SK-N-SH (cell line): ENCODE measurements at regions not wholly inside any gene's neighbourhood (a gene's known extent, or its start where the extent isn't known, plus 50 kb on each side); places are given as distances from the start of the nearest gene placed in this dataset.

Source experiments
- CTCF ChIA-PET: fragments of 300-600, 350-600 bp; formaldehyde crosslinking; extraction: SDS; loops from one replicate; lab custom pipeline; 2021; lab: Yijun Ruan, JAX
- POLR2A ChIA-PET: fragments of 350-600 bp; sonication (Branson Sonifier 250); formaldehyde crosslinking; extraction: SDS; loops from one replicate; lab custom pipeline; 2020; ENCODE audit warnings: antibody characterized with exemption, inconsistent platforms; lab: Yijun Ruan, JAX
- DNase-seq: peaks from one replicate; pipeline ENCODE4 v3.0.0; 2012
- H2AFZ ChIP-seq: fragments of 200-600 bp; sonication (generic); 2 replicates; pipeline ENCODE4 v1.8.1; 2016; ENCODE audit warnings: antibody characterized with exemption, mild to moderate bottlenecking, low read depth
- H3F3A ChIP-seq: fragments of 200-600 bp; sonication (generic); replicated peaks from 2 replicates; pipeline ENCODE3; 2016; ENCODE audit warnings: antibody characterized with exemption, mild to moderate bottlenecking; ENCODE audit not compliant: insufficient read depth
- H3K27ac ChIP-seq, 2 experiments: fragments of 200-500 bp in 1 of 2; fragments of 200-600 bp in 1 of 2; sonication (Bioruptor generic) in 1 of 2; sonication (generic), shearing (Covaris generic) in 1 of 2; 2 replicates each; pipeline versions ENCODE4 v1.5.1 to v1.6.1; 2014 to 2016; ENCODE audit warnings: low read depth in 2 of 2, inconsistent platforms in 1 of 2, low read length in 1 of 2, mild to moderate bottlenecking in 1 of 2, mixed read lengths in 1 of 2
- H3K27me3 ChIP-seq: fragments of 200-600 bp; sonication (generic), shearing (Covaris generic); 2 replicates; pipeline ENCODE4 v1.6.1; 2016; ENCODE audit warnings: mixed run types; ENCODE audit not compliant: insufficient read depth
- H3K36me3 ChIP-seq, 2 experiments: fragments of 200-500 bp in 1 of 2; fragments of 200-600 bp in 1 of 2; sonication (Bioruptor generic) in 1 of 2; sonication (generic) in 1 of 2; replicated peaks in 1 of 2; 2 replicates each; pipeline versions ENCODE3 to v1.5.1; 2014 to 2016; ENCODE audit warnings: low read length in 1 of 2, mild to moderate bottlenecking in 1 of 2; ENCODE audit not compliant: insufficient read depth in 2 of 2, control insufficient read depth in 1 of 2
- H3K4me1 ChIP-seq, 2 experiments: fragments of 200-500 bp in 1 of 2; fragments of 200-600 bp in 1 of 2; sonication (Bioruptor generic) in 1 of 2; sonication (generic), shearing (Covaris generic) in 1 of 2; 2 replicates each; pipeline versions ENCODE4 v1.5.1 to v1.6.1; 2014 to 2016; ENCODE audit warnings: low read depth in 1 of 2, low read length in 1 of 2, mixed run types in 1 of 2; ENCODE audit not compliant: insufficient read depth in 2 of 2, control insufficient read depth in 1 of 2
- H3K4me2 ChIP-seq: fragments of 200-600 bp; sonication (generic), shearing (Covaris generic); 2 replicates; pipeline ENCODE4 v1.6.1; 2017; ENCODE audit warnings: mixed run types
- H3K4me3 ChIP-seq, 2 experiments: fragments of 200-500 bp in 1 of 2; fragments of 200-600 bp in 1 of 2; sonication (Bioruptor generic) in 1 of 2; sonication (generic), shearing (Covaris generic) in 1 of 2; 2 replicates each; pipeline versions ENCODE4 v1.5.1 to v1.8.1; 2014 to 2016; ENCODE audit warnings: low read depth in 2 of 2, inconsistent platforms in 1 of 2, low read length in 1 of 2, mild to moderate bottlenecking in 1 of 2, mixed read lengths in 1 of 2, moderate library complexity in 1 of 2
- H3K79me2 ChIP-seq: fragments of 200-600 bp; sonication (generic); 2 replicates; pipeline ENCODE4 v1.8.1; 2017; ENCODE audit warnings: mild to moderate bottlenecking; ENCODE audit not compliant: insufficient read depth
- H3K9ac ChIP-seq: fragments of 200-600 bp; sonication (generic); 2 replicates; pipeline ENCODE4 v1.6.1; 2017; ENCODE audit warnings: mixed run types
- H3K9me2 ChIP-seq: fragments of 200-600 bp; sonication (generic); 2 replicates; pipeline ENCODE4 v1.6.1; 2017; ENCODE audit warnings: mixed run types
- H3K9me3 ChIP-seq: fragments of 200-600 bp; sonication (generic); 2 replicates; pipeline ENCODE4 v1.6.1; 2017; ENCODE audit warnings: mixed run types, mild to moderate bottlenecking, moderate library complexity
- H4K20me1 ChIP-seq: fragments of 200-600 bp; sonication (generic); 2 replicates; pipeline ENCODE4 v1.6.1; 2017; ENCODE audit warnings: mild to moderate bottlenecking, mixed run types; ENCODE audit not compliant: insufficient read depth
- CHD2 ChIP-seq: fragments of 150-350 bp; IDR thresholded peaks from 2 replicates; pipeline ENCODE4 v1.6.1; 2018; ENCODE audit warnings: low read length; ENCODE audit not compliant: partially characterized antibody
- EP300 ChIP-seq, 2 experiments: IDR thresholded peaks; 2 replicates each; pipeline versions ENCODE4 v1.4.0 to v1.6.1; 2012; ENCODE audit warnings: borderline replicate concordance in 1 of 2, low read depth in 1 of 2, low read length in 1 of 2
- EZH2phosphoT487 ChIP-seq: fragments of 200-600 bp; sonication (generic); IDR thresholded peaks from 2 replicates; pipeline ENCODE4 v1.6.1; 2017; ENCODE audit warnings: low read depth, mixed run types, mild to moderate bottlenecking, antibody characterized with exemption, moderate library complexity, borderline replicate concordance
- FOXJ3 ChIP-seq: sonication (generic); formaldehyde crosslinking; IDR thresholded peaks from 2 replicates; pipeline ENCODE4 v1.5.1; 2020; ENCODE audit warnings: mild to moderate bottlenecking, missing genetic modification reagents
- FOXM1 ChIP-seq: IDR thresholded peaks from 2 replicates; pipeline ENCODE4 v1.4.0; 2012; ENCODE audit warnings: low read depth, mild to moderate bottlenecking
- GABPA ChIP-seq: IDR thresholded peaks from 2 replicates; pipeline ENCODE4 v1.4.0; 2012; ENCODE audit warnings: low read depth, mild to moderate bottlenecking
- GATA2 ChIP-seq: sonication (generic); formaldehyde crosslinking; IDR thresholded peaks from 2 replicates; pipeline ENCODE4 v1.5.0; 2020; ENCODE audit warnings: mild to moderate bottlenecking, missing genetic modification reagents
- JUND ChIP-seq: IDR thresholded peaks from 2 replicates; pipeline ENCODE4 v1.4.0; 2012
- MXI1 ChIP-seq: IDR thresholded peaks from 2 replicates; pipeline ENCODE4 v1.6.1; 2012; ENCODE audit warnings: mild to moderate bottlenecking, low read depth, low read length, improper control_type of control experiment
- POLR2AphosphoS5 ChIP-seq: IDR thresholded peaks from 2 replicates; pipeline ENCODE4 v1.6.1; 2012; ENCODE audit warnings: low read depth, low read length
- RFX5 ChIP-seq: IDR thresholded peaks from 2 replicates; pipeline ENCODE4 v1.6.1; 2012; ENCODE audit warnings: mild to moderate bottlenecking, improper control_type of control experiment, low read length
- RXRA ChIP-seq: IDR thresholded peaks from 2 replicates; pipeline ENCODE4 v1.4.0; 2012; ENCODE audit warnings: low read depth, mild to moderate bottlenecking, borderline replicate concordance
- SIN3A ChIP-seq: IDR thresholded peaks from 2 replicates; pipeline ENCODE4 v1.6.1; 2012; ENCODE audit warnings: low read depth, mild to moderate bottlenecking, low read length, moderate library complexity, borderline replicate concordance
- SMC3 ChIP-seq: IDR thresholded peaks from 2 replicates; pipeline ENCODE4 v1.6.1; 2012; ENCODE audit warnings: low read depth, low read length, improper control_type of control experiment
- TCF12 ChIP-seq: IDR thresholded peaks from 2 replicates; pipeline ENCODE4 v1.4.0; 2012
- TEAD4 ChIP-seq: IDR thresholded peaks from 2 replicates; pipeline ENCODE4 v1.4.0; 2012; ENCODE audit warnings: mild to moderate bottlenecking, borderline replicate concordance; ENCODE audit not compliant: insufficient read depth
- WGBS: methylation state at CpG from one replicate; pipeline ENCODE4 v1.1.6; 2017; ENCODE audit warnings: low lambda C conversion rate; 5-methylcytosine and 5-hydroxymethylcytosine counted together
- TF ChIP-seq, protein P1 (sequence below): IDR thresholded peaks from 2 replicates; pipeline ENCODE4 v1.6.1; 2012; ENCODE audit warnings: mild to moderate bottlenecking, low read depth, low read length, moderate library complexity
- TF ChIP-seq, protein P2 (sequence below): IDR thresholded peaks from 2 replicates; pipeline ENCODE4; 2012
- TF ChIP-seq, protein P3 (sequence below): fragments of 150-350 bp; IDR thresholded peaks from 2 replicates; pipeline ENCODE4 v1.6.1; 2017; ENCODE audit warnings: antibody characterized with exemption, low read length, low read depth, borderline replicate concordance

DNA sequence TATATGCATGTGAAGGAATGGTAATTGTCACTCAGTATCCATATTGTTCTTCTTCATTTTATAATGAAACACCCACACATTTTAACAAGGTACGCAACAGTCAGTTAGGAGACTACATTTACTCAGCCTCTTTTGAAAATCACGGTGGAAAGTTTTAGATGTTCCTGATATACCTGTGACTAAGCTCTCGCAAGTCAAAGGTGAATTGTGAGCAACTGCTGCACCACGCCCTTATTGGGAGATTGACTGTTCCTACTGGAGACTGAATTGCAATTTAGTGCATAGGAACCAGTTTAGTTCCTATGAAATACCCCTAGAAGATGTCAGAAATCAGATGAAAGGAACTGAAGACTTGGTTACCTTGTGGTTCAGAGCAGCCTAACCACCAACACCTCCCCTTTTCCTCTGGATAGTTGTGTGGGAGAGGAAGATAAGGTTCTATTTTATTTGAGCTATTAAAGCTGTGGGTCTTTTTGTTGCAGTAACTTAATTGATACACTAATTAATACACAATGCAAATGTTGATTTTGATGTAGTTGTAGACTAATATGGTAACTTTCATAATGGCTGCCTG lies 1280.5 kb upstream of the CDH2 start:
- Histone ChIP-seq H3K27me3 (no peaks in the 10 kb centered on the region), H3K9ac (no peak overlapping the region), H3K36me3 (no peaks in the 10 kb centered on the region), H3F3A (no peaks in the 10 kb centered on the region), H3K9me3 (no peaks in the 10 kb centered on the region), H3K9me2 (no peaks in the 10 kb centered on the region), H3K4me2 (no peak overlapping the region), H3K4me3 (no peak overlapping the region), H3K4me1 (no peaks in the 10 kb centered on the region), H3K27ac (no peak overlapping the region), H2AFZ (no peak overlapping the region), H4K20me1 (no peaks in the 10 kb centered on the region), H3K79me2 (no peaks in the 10 kb centered on the region)
- ChIA-PET CTCF (no interaction called here), POLR2A (no interaction called here)
- 87% methylated on average over 4 of the region's 4 CpGs for WGBS
- no peak for DNase-seq
- TF ChIP-seq JUND (no peak), EP300 (IDR thresholded peaks at IDR 0.05; ENCODE audit: borderline replicate concordance in 1 of 2, low read depth in 1 of 2, low read length in 1 of 2) (no peak), GABPA (no peak), RFX5 (no peak), GATA2 (CRISPR knock-in tag) (no peak), FOXJ3 (CRISPR knock-in tag) (no peak)
- TF ChIP-seq, protein P1, sequence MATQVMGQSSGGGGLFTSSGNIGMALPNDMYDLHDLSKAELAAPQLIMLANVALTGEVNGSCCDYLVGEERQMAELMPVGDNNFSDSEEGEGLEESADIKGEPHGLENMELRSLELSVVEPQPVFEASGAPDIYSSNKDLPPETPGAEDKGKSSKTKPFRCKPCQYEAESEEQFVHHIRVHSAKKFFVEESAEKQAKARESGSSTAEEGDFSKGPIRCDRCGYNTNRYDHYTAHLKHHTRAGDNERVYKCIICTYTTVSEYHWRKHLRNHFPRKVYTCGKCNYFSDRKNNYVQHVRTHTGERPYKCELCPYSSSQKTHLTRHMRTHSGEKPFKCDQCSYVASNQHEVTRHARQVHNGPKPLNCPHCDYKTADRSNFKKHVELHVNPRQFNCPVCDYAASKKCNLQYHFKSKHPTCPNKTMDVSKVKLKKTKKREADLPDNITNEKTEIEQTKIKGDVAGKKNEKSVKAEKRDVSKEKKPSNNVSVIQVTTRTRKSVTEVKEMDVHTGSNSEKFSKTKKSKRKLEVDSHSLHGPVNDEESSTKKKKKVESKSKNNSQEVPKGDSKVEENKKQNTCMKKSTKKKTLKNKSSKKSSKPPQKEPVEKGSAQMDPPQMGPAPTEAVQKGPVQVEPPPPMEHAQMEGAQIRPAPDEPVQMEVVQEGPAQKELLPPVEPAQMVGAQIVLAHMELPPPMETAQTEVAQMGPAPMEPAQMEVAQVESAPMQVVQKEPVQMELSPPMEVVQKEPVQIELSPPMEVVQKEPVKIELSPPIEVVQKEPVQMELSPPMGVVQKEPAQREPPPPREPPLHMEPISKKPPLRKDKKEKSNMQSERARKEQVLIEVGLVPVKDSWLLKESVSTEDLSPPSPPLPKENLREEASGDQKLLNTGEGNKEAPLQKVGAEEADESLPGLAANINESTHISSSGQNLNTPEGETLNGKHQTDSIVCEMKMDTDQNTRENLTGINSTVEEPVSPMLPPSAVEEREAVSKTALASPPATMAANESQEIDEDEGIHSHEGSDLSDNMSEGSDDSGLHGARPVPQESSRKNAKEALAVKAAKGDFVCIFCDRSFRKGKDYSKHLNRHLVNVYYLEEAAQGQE: no peak

DNA sequence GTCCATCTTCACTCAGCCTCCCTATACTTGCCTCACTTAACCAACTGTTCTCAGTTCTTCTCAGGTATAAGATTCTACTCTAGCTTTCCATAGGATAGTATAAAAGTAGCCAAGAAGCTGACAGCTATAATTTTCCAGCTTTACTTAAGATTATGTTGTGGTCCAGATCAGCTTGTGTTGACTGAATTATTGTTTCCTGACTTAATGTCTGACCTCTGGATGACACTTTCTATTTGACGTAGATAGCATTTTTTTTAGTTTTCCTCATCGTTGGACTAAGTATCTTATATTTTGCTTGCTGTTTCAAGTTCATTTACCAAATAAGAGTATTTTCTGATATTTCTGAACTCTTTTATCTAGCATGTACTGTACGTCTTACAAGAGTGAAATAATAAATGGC lies 1272.5 kb upstream of the CDH2 start:
- no peak overlapping the region for H2AFZ ChIP-seq
- no peaks in the 10 kb centered on the region for H3K4me1 ChIP-seq
- H3K79me2 ChIP-seq: no peaks in the 10 kb centered on the region
- 94% methylated on average over 3 of the region's 3 CpGs for WGBS
- H3F3A ChIP-seq: no peaks in the 10 kb centered on the region
- no peaks in the 10 kb centered on the region for H3K36me3 ChIP-seq
- ChIA-PET POLR2A (no interaction called here), CTCF (no interaction called here)
- no peaks in the 10 kb centered on the region for H4K20me1 ChIP-seq
- H3K4me3 ChIP-seq: no peak overlapping the region
- no peak overlapping the region for H3K9ac ChIP-seq
- H3K9me3 ChIP-seq: no peaks in the 10 kb centered on the region
- no peaks in the 10 kb centered on the region for H3K27me3 ChIP-seq
- H3K9me2 ChIP-seq: no peaks in the 10 kb centered on the region; the same call in 1 of the 2 replicates
- no peak overlapping the region for H3K27ac ChIP-seq
- DNase-seq: no peak
- no peak overlapping the region for H3K4me2 ChIP-seq
- TF ChIP-seq TEAD4 (no peak), GABPA (no peak), POLR2AphosphoS5 (no peak), RXRA (no peak), CHD2 (no peak), EZH2phosphoT487 (no peak), FOXM1 (no peak), TCF12 (no peak), SIN3A (no peak), SMC3 (no peak), MXI1 (no peak), EP300 (IDR thresholded peaks at IDR 0.05; ENCODE audit: borderline replicate concordance in 1 of 2, low read depth in 1 of 2, low read length in 1 of 2) (no peak)
- TF ChIP-seq, protein P2, sequence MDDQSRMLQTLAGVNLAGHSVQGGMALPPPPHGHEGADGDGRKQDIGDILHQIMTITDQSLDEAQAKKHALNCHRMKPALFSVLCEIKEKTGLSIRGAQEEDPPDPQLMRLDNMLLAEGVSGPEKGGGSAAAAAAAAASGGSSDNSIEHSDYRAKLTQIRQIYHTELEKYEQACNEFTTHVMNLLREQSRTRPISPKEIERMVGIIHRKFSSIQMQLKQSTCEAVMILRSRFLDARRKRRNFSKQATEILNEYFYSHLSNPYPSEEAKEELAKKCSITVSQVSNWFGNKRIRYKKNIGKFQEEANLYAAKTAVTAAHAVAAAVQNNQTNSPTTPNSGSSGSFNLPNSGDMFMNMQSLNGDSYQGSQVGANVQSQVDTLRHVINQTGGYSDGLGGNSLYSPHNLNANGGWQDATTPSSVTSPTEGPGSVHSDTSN: no peak
- TF ChIP-seq, protein P3, sequence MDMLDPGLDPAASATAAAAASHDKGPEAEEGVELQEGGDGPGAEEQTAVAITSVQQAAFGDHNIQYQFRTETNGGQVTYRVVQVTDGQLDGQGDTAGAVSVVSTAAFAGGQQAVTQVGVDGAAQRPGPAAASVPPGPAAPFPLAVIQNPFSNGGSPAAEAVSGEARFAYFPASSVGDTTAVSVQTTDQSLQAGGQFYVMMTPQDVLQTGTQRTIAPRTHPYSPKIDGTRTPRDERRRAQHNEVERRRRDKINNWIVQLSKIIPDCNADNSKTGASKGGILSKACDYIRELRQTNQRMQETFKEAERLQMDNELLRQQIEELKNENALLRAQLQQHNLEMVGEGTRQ: no peak
- TF ChIP-seq, protein P1: no peak
